ENCODE measurements at regions not wholly inside any gene's neighbourhood (a gene's known extent, or its start where the extent isn't known, plus 50 kb on each side); places are given as distances from the start of the nearest gene placed in this dataset.

GRCh38 chr10:33815776-33816175, 481.3 kb upstream of the NRP1 start:
- WGBS, 2 experiments (ENCODE audit: low coverage in 1 of 2, low lambda C conversion rate in 2 of 2, missing lambda C conversion rate in 2 of 2), result 88 to 89% methylated on average over 4 of the region's 4 CpGs
- Histone ChIP-seq H3K9me2 (ENCODE audit: insufficient read depth) (no peaks in the 10 kb centered on the region), H3K79me2 (ENCODE audit: insufficient read depth) (no peaks in the 10 kb centered on the region), H3K9ac (no peak overlapping the region), H3K4me2 (ENCODE audit: unreplicated experiment) (no peak overlapping the region), H3K36me3 (ENCODE audit: low read depth) (no peaks in the 10 kb centered on the region), H3K9me3 (ENCODE audit: low read depth) (no peaks in the 10 kb centered on the region), H3K27ac (no peak overlapping the region), H3K4me1 (ENCODE audit: insufficient read depth) (no peaks in the 10 kb centered on the region; the same call in 1 of the 2 replicates), H4K20me1 (ENCODE audit: insufficient read depth) (no peaks in the 10 kb centered on the region), H2AFZ (no peak overlapping the region), H3K4me3 (no peak overlapping the region), H3F3A (ENCODE audit: insufficient read depth) (no peaks in the 10 kb centered on the region), H3K27me3 (replicated peaks; ENCODE audit: insufficient read depth) (no peaks in the 10 kb centered on the region)
- DNase-seq, result no peak
- no peak for TF ChIP-seq EZH2phosphoT487 (IDR thresholded peaks at IDR 0.05; ENCODE audit: insufficient read depth, low read depth)
- TF ChIP-seq EZH2 (IDR thresholded peaks at IDR 0.05; ENCODE audit: insufficient read depth, poor library complexity, severe bottlenecking), result no peak
- in situ Hi-C loops (cut with MboI), result no loop called here

DNA sequence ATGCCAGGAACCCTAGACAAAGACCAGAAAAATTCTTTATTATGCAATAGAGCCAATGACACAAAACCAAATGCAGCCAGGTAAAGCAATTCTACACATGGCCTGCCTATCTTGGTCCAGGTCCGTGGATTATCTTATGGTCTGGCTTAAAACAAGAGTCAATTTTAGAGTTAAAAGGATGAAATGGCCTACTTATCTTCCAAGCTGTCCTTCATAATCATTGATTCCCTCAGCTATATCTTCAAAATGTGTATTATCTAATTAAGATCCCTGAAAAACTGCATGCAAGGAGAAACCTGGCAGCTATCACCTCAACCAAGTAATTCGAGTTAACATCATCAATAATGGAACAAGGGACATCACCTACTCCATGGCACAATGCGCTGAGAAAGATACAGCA, 479.4 kb upstream of the NRP1 start:
- Histone ChIP-seq H3K4me2 (ENCODE audit: unreplicated experiment) (no peak overlapping the region), H4K20me1 (ENCODE audit: insufficient read depth) (no peaks in the 10 kb centered on the region), H3F3A (ENCODE audit: insufficient read depth) (no peaks in the 10 kb centered on the region), H2AFZ (no peak overlapping the region), H3K9me2 (ENCODE audit: insufficient read depth) (no peaks in the 10 kb centered on the region), H3K79me2 (ENCODE audit: insufficient read depth) (no peaks in the 10 kb centered on the region), H3K27me3 (replicated peaks; ENCODE audit: insufficient read depth) (no peaks in the 10 kb centered on the region), H3K9me3 (ENCODE audit: low read depth) (no peaks in the 10 kb centered on the region), H3K27ac (no peak overlapping the region), H3K4me3 (no peak overlapping the region), H3K36me3 (ENCODE audit: low read depth) (no peaks in the 10 kb centered on the region), H3K9ac (no peak overlapping the region), H3K4me1 (ENCODE audit: insufficient read depth) (no peaks in the 10 kb centered on the region; the same call in 1 of the 2 replicates)
- in situ Hi-C loops (cut with MboI), result no loop called here
- DNase-seq, result no peak
- 69 to 71% methylated on average over 3 of the region's 3 CpGs for WGBS, 2 experiments (ENCODE audit: low coverage in 1 of 2, low lambda C conversion rate in 2 of 2, missing lambda C conversion rate in 2 of 2)
- TF ChIP-seq EZH2phosphoT487 (IDR thresholded peaks at IDR 0.05; ENCODE audit: insufficient read depth, low read depth) (no peak), EZH2 (IDR thresholded peaks at IDR 0.05; ENCODE audit: insufficient read depth, poor library complexity, severe bottlenecking) (no peak)

DNA sequence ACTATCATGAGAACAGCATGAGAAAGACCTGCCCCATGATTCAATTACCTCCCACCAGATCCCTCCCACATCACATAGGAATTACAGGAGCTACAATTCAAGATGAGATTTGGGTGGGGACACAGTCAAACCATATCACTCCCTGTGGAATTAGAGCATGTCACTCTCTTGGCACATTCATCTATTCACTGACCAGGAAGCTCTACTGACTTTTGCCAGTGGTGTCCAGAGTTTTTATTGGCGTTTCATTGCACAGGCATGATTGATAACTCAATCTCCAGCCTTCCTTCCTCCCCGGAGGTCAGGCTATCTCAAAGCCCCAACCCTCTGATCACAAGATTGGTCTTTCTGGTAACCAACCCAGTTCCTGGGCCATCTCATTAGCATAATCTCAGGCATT, 478.9 kb upstream of the NRP1 start:
- no peak overlapping the region for H3K9ac ChIP-seq
- H2AFZ ChIP-seq, result no peak overlapping the region
- H3F3A ChIP-seq (ENCODE audit: insufficient read depth), result no peaks in the 10 kb centered on the region
- DNase-seq, result no peak
- in situ Hi-C loops (cut with MboI), result no loop called here
- no peaks in the 10 kb centered on the region for H3K9me3 ChIP-seq (ENCODE audit: low read depth)
- no peak overlapping the region for H3K4me2 ChIP-seq (ENCODE audit: unreplicated experiment)
- no peaks in the 10 kb centered on the region for H4K20me1 ChIP-seq (ENCODE audit: insufficient read depth)
- WGBS, 2 experiments (ENCODE audit: low coverage in 1 of 2, low lambda C conversion rate in 2 of 2, missing lambda C conversion rate in 2 of 2), result 91 to 100% methylated on average over 2 of the region's 2 CpGs
- no peaks in the 10 kb centered on the region; the same call in 1 of the 2 replicates for H3K4me1 ChIP-seq (ENCODE audit: insufficient read depth)
- no peaks in the 10 kb centered on the region for H3K79me2 ChIP-seq (ENCODE audit: insufficient read depth)
- TF ChIP-seq EZH2phosphoT487 (IDR thresholded peaks at IDR 0.05; ENCODE audit: insufficient read depth, low read depth) (no peak), EZH2 (IDR thresholded peaks at IDR 0.05; ENCODE audit: insufficient read depth, poor library complexity, severe bottlenecking) (no peak)
- no peaks in the 10 kb centered on the region for H3K9me2 ChIP-seq (ENCODE audit: insufficient read depth)
- no peaks in the 10 kb centered on the region for H3K36me3 ChIP-seq (ENCODE audit: low read depth)
- H3K27ac ChIP-seq, result no peak overlapping the region
- no peaks in the 10 kb centered on the region for H3K27me3 ChIP-seq (replicated peaks; ENCODE audit: insufficient read depth)
- no peak overlapping the region for H3K4me3 ChIP-seq

- WGBS, 2 experiments (ENCODE audit: low coverage in 1 of 2, low lambda C conversion rate in 2 of 2, missing lambda C conversion rate in 2 of 2), result 45 to 55% methylated on average over 2 of the region's 2 CpGs
- TF ChIP-seq EZH2 (IDR thresholded peaks at IDR 0.05; ENCODE audit: insufficient read depth, poor library complexity, severe bottlenecking), result no peak
- no peak for TF ChIP-seq EZH2phosphoT487 (IDR thresholded peaks at IDR 0.05; ENCODE audit: insufficient read depth, low read depth)
- Histone ChIP-seq H3K4me3 (no peak overlapping the region), H3K9ac (no peak overlapping the region), H3K79me2 (ENCODE audit: insufficient read depth) (no peaks in the 10 kb centered on the region), H3K27me3 (replicated peaks; ENCODE audit: insufficient read depth) (no peaks in the 10 kb centered on the region), H4K20me1 (ENCODE audit: insufficient read depth) (no peaks in the 10 kb centered on the region), H2AFZ (no peak overlapping the region), H3F3A (ENCODE audit: insufficient read depth) (no peaks in the 10 kb centered on the region), H3K27ac (no peak overlapping the region), H3K36me3 (ENCODE audit: low read depth) (no peaks in the 10 kb centered on the region), H3K4me2 (ENCODE audit: unreplicated experiment) (no peak overlapping the region), H3K9me3 (ENCODE audit: low read depth) (no peaks in the 10 kb centered on the region), H3K4me1 (ENCODE audit: insufficient read depth) (no peaks in the 10 kb centered on the region), H3K9me2 (ENCODE audit: insufficient read depth) (no peaks in the 10 kb centered on the region)
- no peak for DNase-seq
- in situ Hi-C loops (cut with MboI), result no loop called here
These were observed 478.1 kb upstream of the NRP1 start for GRCh38 chr10:33812586-33812985.

GRCh38 chr10:33810986-33811385, 476.5 kb upstream of the NRP1 start:
- in situ Hi-C loops (cut with MboI), result no loop called here
- H3K4me2 ChIP-seq (ENCODE audit: unreplicated experiment), result no peak overlapping the region
- no peaks in the 10 kb centered on the region for H3K9me2 ChIP-seq (ENCODE audit: insufficient read depth)
- H3K36me3 ChIP-seq (ENCODE audit: low read depth), result no peaks in the 10 kb centered on the region
- no peak overlapping the region for H3K27ac ChIP-seq
- H4K20me1 ChIP-seq (ENCODE audit: insufficient read depth), result no peaks in the 10 kb centered on the region
- no peak for TF ChIP-seq EZH2 (IDR thresholded peaks at IDR 0.05; ENCODE audit: insufficient read depth, poor library complexity, severe bottlenecking)
- no peak for TF ChIP-seq EZH2phosphoT487 (IDR thresholded peaks at IDR 0.05; ENCODE audit: insufficient read depth, low read depth)
- H3K4me3 ChIP-seq, result no peak overlapping the region
- WGBS, 2 experiments (ENCODE audit: low coverage in 1 of 2, low lambda C conversion rate in 2 of 2, missing lambda C conversion rate in 2 of 2), result 70 to 78% methylated on average over 3 of the region's 3 CpGs
- H2AFZ ChIP-seq, result no peak overlapping the region
- H3K4me1 ChIP-seq (ENCODE audit: insufficient read depth), result no peaks in the 10 kb centered on the region
- H3K9ac ChIP-seq, result no peak overlapping the region
- H3K9me3 ChIP-seq (ENCODE audit: low read depth), result no peaks in the 10 kb centered on the region
- DNase-seq, result no peak
- no peaks in the 10 kb centered on the region for H3K27me3 ChIP-seq (replicated peaks; ENCODE audit: insufficient read depth)
- H3K79me2 ChIP-seq (ENCODE audit: insufficient read depth), result no peaks in the 10 kb centered on the region
- no peaks in the 10 kb centered on the region for H3F3A ChIP-seq (ENCODE audit: insufficient read depth)
